DOHH2 (cell line): ENCODE measurements at regions not wholly inside any gene's neighbourhood (a gene's known extent, or its start where the extent isn't known, plus 50 kb on each side); places are given as distances from the start of the nearest gene placed in this dataset.

Source experiments
- EZH2phosphoT487 ChIP-seq: fragments of 200-600 bp; sonication (generic); IDR thresholded peaks from 2 replicates; pipeline ENCODE4 v1.6.1; 2017; ENCODE audit warnings: borderline replicate concordance, mild to moderate bottlenecking, antibody characterized with exemption, low read length, moderate library complexity, mixed read lengths
- TF ChIP-seq, protein P1 (sequence below): fragments of 200-600 bp; sonication (generic); IDR thresholded peaks from one replicate; pipeline ENCODE4 v1.5.1; 2014; ENCODE audit warnings: antibody characterized with exemption, mild to moderate bottlenecking, low read depth, low read length; ENCODE audit not compliant: poor library complexity, severe bottlenecking

DNA sequence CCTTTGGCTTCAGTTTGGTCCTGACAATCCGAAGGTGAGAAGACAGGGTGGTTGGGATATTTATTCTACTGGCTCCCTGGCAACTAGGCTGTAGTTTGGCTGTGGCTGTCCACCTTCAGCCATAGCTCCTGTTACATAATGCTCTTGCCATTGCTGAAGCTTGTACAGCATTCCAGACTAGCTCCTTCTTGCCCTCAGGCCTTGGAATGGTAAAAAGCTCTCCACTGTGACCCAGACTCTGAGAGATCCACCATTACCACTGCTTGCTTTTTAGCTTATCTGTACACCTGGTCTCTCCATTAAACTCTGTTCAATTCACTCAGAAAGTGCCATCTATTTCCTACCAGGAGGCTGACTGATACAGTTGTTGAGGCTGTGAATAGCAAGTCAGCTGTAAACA is 231.8 kb upstream of the MON1B start:
- TF ChIP-seq, protein P1, sequence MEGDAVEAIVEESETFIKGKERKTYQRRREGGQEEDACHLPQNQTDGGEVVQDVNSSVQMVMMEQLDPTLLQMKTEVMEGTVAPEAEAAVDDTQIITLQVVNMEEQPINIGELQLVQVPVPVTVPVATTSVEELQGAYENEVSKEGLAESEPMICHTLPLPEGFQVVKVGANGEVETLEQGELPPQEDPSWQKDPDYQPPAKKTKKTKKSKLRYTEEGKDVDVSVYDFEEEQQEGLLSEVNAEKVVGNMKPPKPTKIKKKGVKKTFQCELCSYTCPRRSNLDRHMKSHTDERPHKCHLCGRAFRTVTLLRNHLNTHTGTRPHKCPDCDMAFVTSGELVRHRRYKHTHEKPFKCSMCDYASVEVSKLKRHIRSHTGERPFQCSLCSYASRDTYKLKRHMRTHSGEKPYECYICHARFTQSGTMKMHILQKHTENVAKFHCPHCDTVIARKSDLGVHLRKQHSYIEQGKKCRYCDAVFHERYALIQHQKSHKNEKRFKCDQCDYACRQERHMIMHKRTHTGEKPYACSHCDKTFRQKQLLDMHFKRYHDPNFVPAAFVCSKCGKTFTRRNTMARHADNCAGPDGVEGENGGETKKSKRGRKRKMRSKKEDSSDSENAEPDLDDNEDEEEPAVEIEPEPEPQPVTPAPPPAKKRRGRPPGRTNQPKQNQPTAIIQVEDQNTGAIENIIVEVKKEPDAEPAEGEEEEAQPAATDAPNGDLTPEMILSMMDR, result no peak
- TF ChIP-seq EZH2phosphoT487, result no peak
